HG03045 (cell line): ENCODE measurements at regions not wholly inside any gene's neighbourhood (a gene's known extent, or its start where the extent isn't known, plus 50 kb on each side); places are given as distances from the start of the nearest gene placed in this dataset.

ENCODE experiments used
- ATAC-seq: cut with Tn5 transposase; IDR thresholded peaks from one replicate; pipeline ENCODE4 v1.9.1; 2021; ENCODE audit warnings: mild to moderate bottlenecking, moderate library complexity; ENCODE audit not compliant: unreplicated experiment

DNA sequence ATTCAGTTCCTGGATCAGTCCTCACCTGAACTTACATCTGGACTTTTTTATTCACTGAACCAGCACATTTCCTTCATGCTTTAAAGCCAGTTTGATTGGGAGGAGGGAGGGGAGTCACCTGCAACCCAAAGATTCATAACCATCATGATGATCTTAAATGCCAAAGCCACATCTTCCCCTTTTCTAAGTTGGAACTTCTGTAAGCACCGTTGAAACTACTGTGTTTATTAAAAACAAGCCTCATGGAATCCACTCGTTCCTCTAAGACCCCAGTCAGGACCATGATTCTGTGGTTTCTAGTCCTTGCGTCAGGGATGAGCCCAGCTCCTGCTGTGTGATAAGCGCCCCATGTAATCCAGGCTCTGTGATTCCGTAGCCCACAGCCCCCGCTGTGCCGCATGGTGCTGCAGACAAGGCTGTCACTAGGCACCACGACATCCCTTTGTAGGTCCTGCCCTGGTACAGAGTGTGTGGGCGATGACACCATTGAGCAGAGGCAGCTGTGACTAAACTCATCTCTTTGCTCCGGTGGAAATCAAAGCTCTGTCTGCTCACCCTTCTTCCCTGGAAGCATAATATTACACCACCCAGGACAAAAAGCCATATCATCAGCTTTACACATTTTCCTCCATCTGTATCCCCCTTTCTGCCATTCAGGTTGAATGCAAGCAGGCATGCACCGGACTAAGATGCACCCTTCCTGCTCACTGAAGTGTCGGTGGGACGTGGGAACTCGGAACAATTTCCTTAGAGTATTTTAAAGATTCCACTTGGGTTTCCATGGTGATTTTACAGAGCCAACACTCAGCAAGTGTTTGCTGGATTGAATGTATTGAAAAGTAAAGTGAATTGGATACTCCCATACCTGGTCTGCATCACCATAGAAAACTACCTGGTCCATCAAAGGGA lies 132.0 kb upstream of the FSTL4 start:
- ATAC-seq, result no peak

DNA sequence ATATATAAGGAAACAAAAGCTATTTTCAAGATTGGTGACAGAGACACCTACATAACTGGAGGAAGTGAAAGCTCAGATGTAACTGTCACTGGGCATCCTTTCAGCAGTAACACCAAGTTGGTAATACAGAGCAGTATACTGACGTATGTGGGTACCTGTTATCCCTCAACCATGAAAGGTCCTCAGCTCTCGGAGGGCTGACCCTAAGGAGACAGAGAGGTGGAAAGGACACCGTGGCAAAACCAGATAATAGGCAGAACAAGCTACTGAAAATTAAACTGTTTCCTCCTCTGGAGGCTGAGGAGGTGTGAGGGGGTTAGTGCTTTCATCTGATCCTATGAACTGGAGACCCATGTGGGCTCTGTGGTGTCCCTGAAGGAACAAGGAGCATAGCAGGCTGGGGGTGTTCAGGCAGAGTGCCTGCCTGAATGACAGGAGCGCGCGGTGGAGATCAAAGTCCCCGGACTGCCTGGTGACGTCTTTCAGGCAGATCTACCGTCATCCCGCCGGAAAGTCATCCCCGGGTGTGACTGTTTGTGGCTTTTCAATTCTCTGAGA lies 130.2 kb upstream of the FSTL4 start:
- no peak for ATAC-seq

DNA sequence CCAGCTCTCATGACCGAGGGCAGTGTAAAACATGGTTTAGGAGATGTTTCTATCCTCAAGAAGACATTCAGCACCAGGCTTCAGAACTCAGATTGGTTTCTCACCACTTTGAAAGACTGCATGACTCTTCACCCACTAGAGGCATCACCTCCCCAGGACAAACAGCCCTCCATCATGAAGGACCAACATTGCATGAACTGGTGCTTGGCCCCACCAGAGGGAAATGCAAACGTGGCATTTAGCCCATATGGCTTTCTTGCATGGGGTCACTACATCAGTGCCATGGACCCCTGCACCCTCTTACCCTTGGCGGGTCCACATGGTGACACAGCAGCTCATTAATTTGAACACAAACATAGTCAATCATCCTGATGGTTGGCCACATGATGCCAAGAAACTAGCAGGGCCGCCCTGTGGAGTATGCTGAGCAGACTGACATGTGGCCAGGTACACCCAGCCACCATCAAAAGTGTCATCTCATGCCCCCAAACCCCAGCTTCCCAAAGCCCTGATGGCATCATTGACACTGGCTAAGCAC lies 129.5 kb upstream of the FSTL4 start:
- no peak for ATAC-seq

DNA sequence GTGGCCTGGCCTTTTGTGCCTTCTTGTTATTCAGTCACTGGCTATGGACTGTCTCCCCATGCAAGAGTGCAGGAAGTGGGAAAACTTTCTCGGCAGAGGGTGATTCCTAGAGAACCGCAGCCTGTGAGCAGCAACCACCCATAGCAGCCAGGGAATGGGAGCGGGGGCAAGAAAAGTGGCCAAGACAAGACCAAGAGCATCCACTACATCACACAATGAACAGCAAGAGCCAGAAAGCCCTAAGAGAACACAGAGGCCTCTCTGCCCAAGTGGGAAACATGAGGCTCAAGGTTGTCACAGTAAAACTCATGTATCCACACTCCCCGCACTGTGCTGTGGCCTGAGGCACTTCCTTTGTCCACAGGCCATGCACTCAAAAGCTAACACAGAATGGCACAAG lies 129.1 kb upstream of the FSTL4 start:
- no peak for ATAC-seq

DNA sequence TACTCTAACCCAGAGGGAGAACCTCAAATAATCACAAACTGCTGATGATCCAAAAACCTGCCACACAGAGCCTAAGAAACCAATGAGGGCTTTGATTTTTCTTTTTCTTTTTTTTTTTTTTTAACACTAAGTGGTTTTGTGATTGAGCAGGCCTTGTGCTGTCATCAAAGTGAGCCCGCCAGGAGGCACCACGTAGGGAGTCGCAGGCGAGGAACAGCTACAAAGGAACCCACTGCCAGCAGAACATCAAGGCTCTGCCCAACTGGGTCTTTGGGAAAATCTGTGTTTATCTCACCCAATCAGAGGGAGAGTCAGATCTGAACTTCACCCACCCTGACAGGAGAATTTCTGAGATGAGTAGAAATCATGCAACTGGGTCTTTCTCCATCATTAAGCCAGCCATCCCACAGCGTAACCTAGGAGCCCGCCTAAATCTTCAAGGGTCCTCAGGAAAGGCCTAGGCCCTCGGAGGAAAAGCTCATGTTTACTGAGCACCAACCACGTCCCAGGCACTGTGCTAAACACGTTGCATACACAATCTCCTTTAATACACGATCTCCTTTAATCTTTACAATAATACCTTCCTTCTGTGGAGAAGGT lies 126.9 kb upstream of the FSTL4 start:
- ATAC-seq, result no peak

DNA sequence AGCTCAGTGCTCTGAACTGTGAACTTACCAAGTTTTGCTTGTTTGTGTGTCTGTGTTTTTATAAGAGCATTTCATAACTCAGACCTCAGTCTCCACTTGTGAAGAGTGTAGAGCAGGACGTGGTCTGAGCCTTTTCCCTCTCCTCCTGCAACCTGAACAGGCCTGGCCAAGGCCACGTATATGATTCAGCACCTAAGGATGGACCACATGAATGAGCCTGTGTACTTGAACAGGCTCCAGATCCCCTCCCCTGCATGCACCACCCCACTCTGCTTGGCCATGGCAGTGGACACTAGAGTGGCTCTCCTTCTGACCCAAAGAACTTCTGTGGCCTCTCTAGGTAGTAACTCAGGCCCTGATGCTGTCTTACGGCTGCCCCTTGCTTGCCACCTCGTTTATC lies 125.9 kb upstream of the FSTL4 start:
- no peak for ATAC-seq

DNA sequence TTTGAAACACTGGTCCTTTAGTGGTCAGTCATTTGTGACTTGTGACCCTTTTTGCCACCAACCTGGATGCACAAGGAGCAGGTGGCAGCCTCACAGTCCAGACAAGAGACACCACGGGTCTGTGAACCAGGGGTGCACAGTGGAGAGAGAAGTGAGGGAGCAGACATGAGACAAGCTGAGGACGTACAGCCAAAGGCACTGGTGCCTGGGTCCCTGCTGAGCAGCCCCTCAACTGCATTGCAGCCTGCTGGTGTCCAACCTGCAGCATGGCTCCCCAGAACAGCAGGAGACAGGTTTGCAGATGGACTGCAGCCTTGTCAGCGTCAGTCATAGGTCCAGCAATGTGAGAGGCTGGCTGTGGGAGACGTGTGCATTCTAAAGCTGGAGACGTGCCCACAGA lies 124.2 kb upstream of the FSTL4 start:
- ATAC-seq, result no peak

DNA sequence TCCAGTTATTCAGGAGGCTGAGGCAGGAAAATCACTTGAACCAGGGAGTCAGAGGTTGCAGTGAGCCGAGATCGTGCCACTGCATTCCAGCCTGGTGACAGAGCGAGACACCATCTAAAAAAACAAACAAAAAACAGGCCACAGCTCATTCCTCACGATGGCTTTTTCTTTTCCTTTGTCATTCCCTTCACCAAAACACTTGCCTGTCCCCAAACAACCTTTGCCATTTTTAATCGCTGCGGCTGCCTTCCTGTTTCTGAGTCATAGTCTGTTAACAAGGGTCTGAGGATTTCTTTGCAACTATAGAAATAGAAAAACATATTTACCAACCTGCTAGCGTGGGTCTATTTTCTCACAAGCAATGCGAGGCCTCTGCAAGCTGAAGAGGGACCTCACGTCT lies 123.0 kb upstream of the FSTL4 start:
- ATAC-seq, result no peak

DNA sequence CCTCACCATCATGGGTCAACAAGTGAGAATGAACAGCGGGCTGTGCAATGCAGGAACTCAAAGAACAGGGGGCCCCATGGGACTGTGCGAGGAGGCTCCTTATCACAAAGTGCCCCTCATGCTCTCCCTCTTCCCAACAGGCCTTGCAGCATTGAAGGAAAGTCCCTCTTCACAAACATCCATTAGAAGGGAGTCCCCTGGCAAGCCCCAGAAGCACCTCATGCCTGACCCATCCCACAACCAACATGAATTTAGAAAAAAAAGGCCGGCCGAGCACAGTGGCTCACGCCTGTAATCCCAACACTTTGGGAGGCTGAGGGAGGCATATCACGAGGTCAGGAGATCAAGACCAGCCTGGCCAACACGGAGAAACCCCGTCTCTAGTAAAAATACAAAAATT lies 122.6 kb upstream of the FSTL4 start:
- ATAC-seq, result no peak

DNA sequence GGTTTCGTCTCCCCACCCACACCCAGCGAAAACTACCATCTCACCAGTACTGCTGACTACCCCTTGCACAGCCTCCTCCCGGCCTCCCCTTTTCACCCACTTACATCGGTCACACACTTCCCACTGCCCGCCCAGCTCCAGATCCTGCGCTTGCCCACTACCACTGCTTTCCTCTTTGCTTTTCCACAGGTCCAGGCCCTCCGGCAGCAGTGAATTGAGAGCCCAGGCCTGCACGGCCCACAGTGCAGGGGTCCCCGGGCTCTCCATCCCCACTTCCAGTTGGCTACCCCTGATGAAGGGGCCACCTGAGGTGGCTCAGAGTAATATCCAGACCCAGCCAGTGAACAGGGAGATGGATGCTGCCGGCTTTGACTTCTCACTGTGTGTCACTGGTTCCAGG lies 120.2 kb upstream of the FSTL4 start:
- no peak for ATAC-seq

DNA sequence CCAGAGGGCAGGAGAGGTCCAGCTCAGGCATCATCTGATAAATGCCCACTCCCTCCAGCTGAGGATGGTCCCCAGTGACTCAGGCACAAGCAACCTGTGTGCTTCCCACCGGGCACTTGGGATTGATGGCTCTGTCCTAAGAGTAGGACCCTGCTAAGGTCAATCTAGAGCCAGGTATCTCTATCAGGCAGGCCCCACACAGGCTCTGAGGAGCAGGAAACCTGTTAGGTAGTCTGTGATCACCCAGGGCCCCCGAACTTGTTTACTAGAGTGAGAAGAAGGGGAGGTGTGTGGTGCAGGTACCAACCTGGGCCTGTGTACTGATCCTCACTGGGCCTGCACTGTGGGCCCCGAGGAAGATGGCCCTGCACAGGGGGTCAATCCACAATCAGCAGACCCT lies 119.6 kb upstream of the FSTL4 start:
- ATAC-seq, result no peak

DNA sequence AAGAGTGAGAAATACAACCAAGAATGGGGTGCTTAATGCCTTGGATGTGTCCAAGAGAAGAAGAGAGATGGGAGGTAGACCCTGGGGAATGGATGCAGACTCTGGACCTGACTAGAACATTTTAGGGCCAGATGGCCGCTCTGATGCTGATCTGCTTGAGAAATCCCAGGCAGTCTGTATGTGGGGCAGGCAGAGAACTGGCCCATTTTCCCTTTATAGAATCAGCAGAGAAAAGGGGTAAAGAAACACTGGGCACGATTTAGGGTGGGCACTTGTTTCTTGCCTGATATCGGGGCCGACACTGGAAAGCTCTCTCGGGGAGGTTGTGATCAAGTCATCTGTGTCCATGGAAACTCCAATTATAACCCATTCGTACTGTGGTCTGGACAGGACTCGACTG lies 118.5 kb upstream of the FSTL4 start:
- no peak for ATAC-seq

DNA sequence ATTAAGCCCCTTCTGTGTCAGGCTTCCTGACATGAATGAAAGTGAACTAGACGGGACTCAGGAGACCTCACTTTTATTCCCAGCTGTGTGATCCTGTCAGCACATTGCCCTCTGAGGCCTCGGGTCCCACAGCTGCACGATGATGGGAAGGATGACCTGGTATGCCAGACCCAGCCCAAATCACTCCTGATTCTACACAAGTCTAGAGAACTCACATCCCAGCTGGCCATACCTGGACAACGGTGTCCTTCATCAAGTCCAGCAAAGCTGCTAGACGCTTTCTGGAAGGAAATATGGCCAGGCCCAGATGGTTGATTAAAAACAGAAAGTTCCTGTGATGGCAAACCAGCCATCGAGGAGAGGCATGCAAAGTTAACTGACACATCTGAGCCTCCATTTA lies 118.0 kb upstream of the FSTL4 start:
- no peak for ATAC-seq

DNA sequence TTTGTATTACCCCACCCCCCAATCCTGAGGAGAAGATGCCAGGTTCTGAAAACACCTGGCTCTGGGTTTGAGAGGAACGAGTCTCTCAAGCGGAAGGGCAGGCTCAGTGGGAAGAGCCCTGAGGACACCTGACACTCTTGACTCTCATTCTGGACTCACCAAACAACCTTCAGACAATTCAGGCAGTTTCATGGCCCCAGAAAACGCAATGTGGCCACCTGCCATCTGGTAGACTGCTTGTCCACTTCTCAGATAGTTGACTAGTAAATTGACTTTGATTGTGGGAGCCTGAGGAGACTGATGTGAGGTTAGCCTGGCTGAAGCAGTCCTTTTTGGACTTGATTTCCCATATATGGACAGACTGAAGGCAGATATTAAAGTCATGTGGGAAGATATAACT lies 117.5 kb upstream of the FSTL4 start:
- ATAC-seq, result no peak

DNA sequence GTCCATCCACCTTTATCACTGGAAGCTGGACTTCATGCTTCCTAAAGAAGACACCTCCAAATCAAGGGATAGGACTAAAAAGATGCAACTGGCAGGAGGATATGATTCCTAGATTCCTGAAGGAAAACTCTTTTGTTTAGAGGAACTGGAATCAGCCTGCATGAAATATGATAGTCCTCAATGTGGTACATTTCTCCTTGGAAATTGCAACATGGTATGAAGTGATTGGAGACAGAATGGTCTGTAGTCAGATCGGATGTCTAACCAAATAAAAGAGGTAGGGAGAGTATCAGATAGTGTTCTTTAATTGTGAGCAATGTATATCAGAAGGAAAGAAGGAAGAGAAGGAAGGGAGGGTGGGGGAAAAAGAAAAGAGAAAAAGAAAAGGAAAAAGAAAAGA lies 116.1 kb upstream of the FSTL4 start:
- no peak for ATAC-seq

DNA sequence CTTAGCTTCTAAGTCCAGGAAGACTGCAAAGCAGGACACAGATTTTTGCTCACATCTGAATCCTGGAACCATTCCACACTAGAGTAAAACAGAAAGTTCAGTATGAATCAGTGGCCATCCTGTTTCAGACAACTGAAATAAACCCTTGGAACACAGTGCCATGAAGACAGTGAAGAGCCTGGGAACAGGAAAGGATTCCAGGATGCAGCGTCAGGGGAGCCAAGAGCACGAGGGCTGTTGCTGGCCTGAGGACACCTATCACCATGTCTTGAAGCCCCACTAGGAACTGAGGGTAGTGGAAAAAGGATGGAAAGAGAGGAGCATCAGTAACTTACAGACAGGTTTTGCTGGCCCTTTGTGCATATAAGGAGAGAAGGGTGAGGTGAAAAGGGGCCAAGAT lies 115.3 kb upstream of the FSTL4 start:
- ATAC-seq, result no peak

DNA sequence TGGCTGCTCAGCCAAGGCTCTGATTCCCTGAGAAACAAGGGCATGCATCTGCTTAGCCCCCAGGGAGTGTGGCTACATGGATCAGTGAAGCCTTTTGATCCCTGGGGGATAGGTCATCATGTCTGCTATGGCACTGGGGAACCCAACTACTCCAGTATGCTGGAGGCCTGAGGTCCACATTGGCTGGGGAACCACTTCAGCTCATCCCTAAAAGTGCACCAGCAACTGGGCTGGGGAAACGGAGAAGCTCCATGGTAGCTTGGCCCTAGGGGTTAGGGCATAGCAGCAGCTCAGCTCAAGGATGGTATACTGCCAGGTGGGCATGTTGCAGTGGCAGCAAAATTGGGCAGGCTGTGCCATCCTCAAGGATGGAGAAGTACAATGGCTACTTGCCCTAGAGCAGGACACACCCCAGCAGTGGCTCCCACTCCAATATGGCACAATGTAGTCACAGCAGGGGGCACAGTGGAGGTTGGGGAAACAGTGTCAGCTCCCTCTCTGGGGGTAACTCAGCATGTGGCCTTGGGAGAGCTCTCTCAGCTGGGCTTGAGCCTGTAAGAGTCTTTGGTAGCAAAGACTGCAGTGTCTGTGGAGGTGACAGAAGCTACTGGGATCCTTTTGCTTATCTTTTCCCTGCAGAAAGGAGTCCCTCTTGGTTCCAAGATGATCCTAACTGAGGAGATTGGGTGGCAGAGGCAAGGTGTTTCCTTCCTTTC lies 111.5 kb upstream of the FSTL4 start:
- ATAC-seq, result no peak

DNA sequence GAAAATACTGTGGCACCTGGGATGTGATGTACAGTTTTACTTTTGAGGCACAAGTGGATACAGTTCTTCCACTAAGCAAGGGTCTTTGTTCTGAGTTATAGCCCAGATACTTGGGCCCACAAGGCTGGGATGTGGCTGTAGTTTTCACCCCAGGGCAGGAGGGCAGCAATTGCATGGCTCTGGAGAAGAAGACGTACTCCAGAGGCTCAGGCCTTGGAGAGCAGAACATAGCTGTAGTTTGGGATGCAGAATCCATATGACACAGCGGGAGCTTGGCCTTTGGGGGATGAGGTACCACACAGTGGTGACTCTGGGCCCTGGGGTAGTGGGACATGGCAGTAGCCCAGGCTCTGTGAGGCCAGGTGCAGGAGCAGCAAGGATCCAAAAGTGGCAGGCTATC lies 110.8 kb upstream of the FSTL4 start:
- no peak for ATAC-seq

DNA sequence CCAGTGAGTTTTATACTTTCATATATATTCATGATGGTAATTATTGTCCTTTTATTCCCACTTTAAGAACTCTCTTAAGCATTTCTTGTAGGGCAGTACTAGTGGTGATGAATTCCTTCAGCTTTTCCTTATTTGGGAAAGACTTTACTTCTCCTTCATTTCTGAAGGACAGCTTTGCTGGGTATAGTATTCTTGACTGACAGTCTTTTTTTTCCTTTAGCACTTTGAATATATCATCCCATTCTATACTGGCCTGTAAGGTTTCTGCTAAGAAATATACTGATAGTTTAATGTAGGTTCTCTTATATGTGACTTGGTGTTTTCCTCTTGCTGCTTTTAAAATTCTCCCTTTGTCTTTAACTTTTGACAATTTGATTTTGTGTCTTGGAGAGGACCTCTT lies 109.0 kb upstream of the FSTL4 start:
- ATAC-seq, result no peak

DNA sequence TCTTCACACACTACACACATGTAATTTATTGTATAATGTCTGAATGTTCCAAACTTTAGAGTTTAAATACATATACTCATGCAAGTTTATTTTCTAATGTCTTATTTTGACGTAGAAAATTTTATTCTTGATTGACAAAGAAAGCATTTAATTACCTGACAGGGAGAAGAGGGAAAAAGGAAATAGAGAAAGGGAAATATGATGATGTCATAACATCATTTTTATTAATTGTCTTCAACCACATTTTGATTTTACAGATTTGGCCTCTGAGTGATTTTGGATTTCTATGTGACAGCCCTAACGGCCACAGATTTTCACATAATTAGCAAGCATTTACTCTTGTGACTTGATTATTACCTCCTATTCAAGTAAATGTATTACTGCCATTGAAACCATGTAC lies 106.1 kb upstream of the FSTL4 start:
- no peak for ATAC-seq

DNA sequence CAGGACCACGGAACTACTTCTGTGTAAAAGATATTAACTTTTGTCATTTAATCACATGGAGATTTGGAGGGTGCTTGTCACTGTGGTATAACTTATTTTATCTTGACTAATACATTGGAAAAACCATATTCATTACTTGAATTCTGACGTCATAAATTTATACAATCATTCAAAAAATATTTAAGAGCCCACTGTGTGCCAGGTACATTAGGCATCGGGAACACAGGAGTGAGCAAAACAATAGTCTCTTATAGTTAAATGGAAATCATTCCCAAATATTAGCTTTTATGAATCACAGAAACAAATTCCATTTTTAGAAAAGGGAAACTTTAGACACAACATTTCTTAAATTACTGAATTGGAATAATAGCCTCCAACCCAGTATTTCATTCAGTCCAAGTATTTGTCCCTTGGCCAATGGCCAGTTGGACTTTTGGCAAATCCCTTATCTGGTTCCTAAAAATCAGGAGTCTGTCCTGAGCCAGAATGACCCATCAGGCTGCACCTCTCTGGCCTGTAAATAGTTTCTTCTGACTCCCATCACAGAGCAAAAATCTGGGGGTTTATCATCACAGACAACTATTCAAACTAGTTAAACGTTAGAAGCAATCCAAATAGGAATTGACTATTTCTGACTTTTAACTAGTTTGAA lies 104.3 kb upstream of the FSTL4 start:
- ATAC-seq, result no peak
